ENCODE measurements at regions not wholly inside any gene's neighbourhood (a gene's known extent, or its start where the extent isn't known, plus 50 kb on each side); places are given as distances from the start of the nearest gene placed in this dataset.

GRCh38 chr13:107367258-107367657 is 799.3 kb upstream of the ARGLU1 start:
- DNase-seq, result no peak

DNA sequence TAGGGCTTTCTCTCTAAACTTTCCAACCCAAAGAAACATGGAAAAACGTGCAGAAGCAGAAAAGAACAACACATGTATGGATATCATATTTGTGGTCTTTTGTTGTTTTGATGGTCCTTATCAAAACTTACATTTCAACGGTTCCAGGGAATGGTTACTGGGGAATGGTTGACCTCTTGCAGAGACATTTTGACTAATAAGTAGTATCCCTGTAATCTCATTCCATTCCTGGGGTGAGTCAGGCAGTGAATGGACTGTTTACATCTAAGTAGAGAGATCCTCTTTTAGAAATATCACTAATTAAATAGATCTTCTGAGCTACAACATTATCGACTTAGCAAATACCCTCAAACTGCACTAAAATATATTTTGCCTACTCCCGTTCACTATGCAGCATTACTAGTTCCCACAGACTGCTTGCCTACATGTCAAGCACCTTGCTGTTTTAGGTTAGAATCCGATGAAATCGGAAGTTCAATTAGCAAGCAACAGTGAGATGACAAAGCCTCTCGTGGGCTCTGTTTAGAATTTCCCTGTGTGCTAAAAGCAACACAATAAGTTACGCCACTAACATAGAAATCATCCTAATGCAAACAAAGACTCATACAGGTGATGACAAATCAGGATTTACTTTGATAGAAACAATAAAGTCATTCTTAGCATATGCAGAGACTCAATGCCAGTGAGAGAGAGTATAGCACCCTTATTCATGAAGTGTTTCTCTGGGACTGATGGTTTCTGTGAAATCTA is 797.7 kb upstream of the ARGLU1 start:
- DNase-seq, result no peak

GRCh38 chr13:107364658-107365057 is 796.7 kb upstream of the ARGLU1 start:
- no peak for DNase-seq

GRCh38 chr13:107361666-107362065 is 793.7 kb upstream of the ARGLU1 start:
- DNase-seq, result no peak

GRCh38 chr13:107360010-107360409 is 792.1 kb upstream of the ARGLU1 start:
- no peak for DNase-seq

DNA sequence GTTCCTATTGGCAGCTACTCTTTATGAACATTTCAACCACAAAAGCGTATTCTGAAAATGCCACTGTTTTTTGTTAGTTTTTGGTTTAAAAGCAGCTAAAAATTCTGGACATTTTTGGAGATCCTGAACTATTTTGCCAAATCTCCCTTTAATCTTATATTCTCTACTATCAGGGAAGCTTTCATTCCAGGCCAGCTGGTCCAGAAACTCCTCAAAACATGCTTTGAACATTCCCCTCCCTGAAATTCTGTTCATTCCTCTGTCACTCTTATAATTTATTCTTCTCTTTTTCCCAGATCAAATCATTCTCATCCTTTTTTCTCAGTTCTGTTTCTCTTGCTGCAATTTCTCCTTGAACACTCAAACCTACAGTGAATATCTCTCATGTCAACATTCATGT is 790.9 kb upstream of the ARGLU1 start:
- DNase-seq, result no peak

DNA sequence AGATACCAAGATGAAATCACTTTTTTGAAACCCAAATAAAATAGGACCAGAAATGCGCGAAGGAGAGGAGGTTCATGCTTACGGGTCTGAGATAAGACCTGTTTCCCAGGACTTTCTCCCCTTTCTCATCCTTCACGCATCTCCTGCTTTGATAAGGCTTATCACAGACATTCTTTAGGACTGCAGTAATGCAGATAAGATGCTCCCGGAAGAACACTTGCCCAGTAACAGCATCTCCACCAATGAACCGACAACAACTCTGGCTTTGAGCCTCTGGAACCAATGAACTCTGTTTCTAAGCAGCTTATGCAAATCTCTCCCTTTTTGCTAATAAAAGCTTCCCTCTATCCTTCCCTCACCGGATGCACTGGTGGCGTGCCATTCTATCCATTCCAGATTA is 783.4 kb upstream of the ARGLU1 start:
- no peak for DNase-seq

- no peak for DNase-seq
These were observed 781.0 kb upstream of the ARGLU1 start for GRCh38 chr13:107348925-107349324.

- no peak for DNase-seq
These were observed 780.5 kb upstream of the ARGLU1 start for GRCh38 chr13:107348471-107348870.

GRCh38 chr13:107347641-107348369 is 779.9 kb upstream of the ARGLU1 start:
- no peak for DNase-seq

DNA sequence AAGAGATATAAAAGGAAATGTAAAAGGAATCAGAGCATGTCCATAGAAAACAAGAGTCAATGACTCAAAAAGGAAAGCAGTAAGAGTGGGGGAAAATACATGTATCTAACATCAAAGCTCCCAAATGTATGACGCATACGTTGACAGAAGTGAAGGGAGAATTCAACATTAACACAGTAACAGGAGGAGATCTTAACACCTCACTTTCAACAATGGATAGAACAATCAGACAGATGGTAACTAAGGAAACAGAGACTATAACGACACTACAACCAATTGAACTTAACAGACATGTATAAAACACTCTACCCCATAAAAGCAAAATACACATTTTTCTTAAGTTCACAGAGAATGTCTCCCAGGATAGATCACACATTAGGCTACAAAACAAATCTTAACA is 774.8 kb upstream of the ARGLU1 start:
- DNase-seq, result no peak

GRCh38 chr13:107339209-107339608 is 771.3 kb upstream of the ARGLU1 start:
- no peak for DNase-seq

DNA sequence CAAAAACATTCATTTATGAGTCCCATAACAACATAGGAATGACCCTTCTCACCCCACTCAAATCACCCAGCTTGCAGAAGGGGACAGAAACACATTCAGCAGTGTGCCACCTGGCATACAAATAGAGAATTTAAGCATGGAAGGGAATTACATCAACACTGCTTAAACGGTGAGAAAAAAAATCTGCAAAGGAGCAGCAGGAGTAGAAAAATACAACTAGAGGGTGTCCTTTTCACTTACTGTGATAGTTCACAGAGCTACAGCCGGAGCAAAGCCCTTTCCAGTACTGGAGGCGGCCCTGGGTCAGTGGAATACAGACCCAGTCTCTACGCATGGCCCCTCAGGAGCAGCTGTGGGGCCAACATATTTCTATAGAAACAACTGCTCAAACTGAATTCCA is 764.3 kb upstream of the ARGLU1 start:
- DNase-seq, result no peak

DNA sequence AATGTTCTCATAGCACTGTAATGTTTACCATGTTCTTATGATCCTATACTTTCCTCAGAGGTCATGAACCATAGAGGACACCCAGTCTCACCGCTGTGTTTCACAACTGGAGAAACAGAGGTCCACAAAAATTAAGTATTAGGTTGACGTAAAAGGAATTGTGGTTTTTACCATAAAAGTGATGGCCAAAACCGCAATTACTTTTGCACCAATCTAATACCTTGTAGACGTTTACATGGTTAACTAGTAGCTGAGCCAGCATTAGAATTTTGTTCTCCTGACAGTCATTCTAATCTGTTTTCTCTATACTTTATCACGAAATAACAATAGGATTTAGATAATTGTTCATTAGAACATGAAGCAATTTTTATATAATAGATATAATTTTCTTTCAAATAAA is 763.4 kb upstream of the ARGLU1 start:
- no peak for DNase-seq

- no peak for DNase-seq
These were observed 762.5 kb upstream of the ARGLU1 start for GRCh38 chr13:107330484-107330883.

DNA sequence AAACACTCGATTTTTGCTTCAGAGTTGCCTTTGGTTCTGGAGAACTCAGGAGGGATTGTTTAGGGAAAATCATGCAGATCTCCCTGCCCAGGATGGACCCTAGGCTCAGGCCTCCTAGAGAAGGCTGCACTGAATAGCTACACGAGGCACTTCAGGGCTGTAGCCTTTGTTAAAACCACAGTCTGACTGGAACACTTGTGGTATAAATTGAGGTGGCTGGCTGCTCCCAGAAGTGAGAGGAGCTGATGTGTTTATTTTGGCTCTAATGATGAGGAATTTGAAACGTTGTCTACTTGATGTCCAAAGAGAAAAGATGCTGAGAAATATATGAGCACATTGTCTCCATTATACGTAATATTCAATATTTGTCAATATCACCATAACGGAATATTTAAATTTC is 762.1 kb upstream of the ARGLU1 start:
- DNase-seq, result no peak

- no peak for DNase-seq
These were observed 756.7 kb upstream of the ARGLU1 start for GRCh38 chr13:107324416-107325204.

- DNase-seq, result no peak
These were observed 754.3 kb upstream of the ARGLU1 start for GRCh38 chr13:107322228-107322627.

- no peak for DNase-seq
These were observed 737.2 kb upstream of the ARGLU1 start for GRCh38 chr13:107305178-107305577.

DNA sequence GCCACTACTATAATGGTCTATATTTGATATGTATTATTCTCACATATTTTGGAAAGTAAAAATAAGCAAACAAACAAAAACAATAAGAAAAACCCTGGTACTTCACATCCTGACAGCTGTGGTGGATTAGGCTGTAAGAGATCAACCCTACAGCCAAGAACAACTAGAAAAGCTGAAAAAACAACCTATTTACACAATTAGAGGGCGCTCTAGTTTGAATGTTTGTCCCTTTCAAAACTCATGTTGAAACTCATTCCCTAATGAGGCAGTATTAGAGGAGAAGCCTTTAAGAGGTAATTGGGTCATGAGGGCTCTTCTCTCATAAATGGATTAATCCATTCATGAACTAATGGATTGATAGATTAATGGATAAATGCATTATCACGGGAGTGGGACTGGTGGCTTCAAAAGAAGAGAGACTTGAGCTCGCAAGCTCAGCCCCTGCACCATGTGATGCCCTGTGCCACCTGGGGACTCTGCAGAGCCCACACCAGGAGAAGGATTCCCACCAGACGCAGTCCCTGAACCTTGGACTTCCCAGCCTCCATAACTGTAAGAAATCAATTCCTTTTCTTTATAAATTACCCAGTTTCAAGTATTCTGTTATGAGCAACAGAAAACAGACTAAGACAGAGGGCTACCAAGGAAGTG is 733.9 kb upstream of the ARGLU1 start:
- DNase-seq, result no peak

DNA sequence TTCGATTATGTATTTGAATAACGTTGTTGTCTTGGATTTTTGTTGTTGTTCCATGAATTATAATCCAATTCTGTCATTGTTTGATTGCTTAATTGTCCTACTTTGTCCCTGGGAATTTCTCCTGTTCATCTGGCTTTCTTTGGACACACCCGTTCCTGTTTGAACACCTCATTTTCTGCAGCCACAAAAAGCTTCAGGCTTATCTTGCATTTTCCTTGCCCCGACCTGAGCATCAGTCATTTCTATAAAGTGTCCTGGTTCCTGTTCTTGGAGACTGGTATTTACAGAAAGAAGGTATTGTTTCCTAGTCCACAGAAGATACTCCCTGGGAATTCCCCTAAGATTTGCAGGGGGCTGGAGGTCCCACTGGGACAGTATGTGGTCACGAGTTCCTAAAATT is 731.8 kb upstream of the ARGLU1 start:
- no peak for DNase-seq

- DNase-seq, result no peak
These were observed 728.9 kb upstream of the ARGLU1 start for GRCh38 chr13:107296804-107297203.

DNA sequence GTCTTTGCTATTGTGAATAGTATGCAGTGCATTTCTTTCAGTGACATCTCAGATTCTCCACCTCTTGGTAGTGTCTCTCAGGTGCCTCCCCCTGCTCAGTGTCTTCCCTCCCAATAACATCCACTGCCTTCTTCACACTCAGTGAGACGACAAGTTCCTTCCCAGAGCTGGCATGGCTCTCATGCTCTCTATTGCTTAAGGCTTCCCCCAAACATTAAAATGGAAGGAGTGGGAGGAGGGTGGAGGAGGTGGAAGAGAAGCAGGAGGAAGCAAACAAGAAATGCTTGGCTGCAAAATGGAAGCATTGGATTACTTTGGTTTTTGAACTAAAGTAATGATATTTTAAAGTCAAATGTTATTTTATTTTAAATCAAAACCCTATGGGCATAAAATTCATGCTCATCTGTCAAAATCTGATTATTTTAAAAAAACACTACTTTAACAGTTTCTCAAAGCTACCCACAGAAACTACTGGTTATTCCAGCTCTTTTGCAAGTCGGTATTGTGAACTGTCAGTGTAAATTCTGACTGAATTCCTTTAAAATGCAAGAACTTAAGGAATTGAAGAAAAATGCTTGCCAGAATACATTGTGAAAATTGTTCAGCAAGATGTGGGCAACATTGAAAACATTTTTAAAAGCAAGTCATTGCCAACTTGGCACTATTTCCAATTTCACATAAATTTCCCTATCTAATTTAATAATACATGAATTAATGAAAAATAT is 727.6 kb upstream of the ARGLU1 start:
- no peak for DNase-seq
